ENCODE measurements at regions not wholly inside any gene's neighbourhood (a gene's known extent, or its start where the extent isn't known, plus 50 kb on each side); places are given as distances from the start of the nearest gene placed in this dataset.

DNA sequence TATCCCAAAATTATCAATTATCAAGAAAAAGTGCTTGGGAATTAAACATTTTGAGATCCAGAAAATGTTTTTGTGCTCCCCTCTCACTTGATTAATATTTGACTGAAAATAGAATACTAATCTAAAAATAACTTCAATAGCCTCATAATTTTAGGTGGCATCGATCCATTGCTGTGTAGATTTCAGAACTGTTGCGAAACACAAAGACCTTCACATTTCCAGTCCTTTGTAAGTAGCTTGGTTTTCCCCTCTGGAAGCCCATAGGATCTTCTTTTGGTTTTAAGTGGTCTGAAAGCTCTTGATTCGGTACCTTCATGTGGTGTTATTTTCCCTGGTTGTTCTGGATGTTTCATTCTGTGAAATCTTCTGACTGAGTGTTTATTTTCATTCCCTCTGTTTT is 176.5 kb downstream of the NUFIP1 start:
- DNase-seq (ENCODE audit: low spot score): no peak
- POLR2A ChIA-PET (ENCODE audit: low non-redundant PET): no interaction called here
- no peak overlapping the region for H3K27ac ChIP-seq
- no peak for TF ChIP-seq CTCF (conservative IDR thresholded peaks at IDR 0.05; ENCODE audit: low read depth)
- CTCF ChIA-PET: interaction anchor here (0.6 kb wide), 1 partner anchor 44 kb away, joined by 3 read pairs; no protein-coding TSS in a partner anchor

DNA sequence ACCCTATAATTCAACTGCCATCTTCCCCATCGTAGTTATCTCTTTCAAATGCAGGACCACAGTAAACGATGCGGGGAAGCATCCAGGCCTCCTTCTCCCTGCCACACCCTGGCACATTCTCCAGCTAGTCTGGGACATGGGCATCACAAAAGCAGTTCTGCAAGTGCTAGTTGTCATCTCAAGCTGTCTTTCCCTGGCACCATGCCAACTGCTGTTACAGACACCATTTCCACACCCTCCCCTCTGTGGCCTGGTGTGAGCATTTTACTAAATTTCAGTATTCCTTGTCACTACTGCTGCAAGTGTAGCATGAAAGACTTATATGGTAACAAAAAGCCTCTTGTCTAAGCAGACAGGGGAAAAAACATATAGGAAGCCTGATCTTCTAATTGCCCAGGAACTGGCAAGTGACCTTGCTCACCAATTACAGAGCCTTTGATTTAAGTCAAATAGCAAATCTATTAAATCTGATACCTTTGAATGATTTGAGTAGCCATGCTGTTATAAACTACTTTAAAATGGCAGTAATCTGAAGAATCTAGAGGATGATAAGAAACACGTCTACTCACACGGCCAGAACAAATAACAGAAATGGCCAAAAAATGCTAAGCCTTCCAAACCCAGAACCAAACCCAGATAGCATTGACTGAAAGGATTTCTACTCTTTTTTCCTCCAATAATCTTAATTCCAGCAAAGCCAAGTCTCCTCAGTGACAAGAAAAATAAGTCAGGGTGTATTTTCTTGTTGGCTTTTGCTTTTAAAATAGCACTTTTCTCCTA is 179.0 kb downstream of the NUFIP1 start:
- CTCF ChIA-PET: interaction anchor here (0.5 to 0.7 kb wide), 5 partner anchors 21 to 89 kb away, joined by 3 to 4 read pairs (median 3); no protein-coding TSS in a partner anchor
- H3K27ac ChIP-seq: no peak overlapping the region
- no peak for TF ChIP-seq CTCF (conservative IDR thresholded peaks at IDR 0.05; ENCODE audit: low read depth)
- POLR2A ChIA-PET (ENCODE audit: low non-redundant PET): interaction anchor here (0.6 kb wide), 1 partner anchor 438 kb away, joined by 3 read pairs; no protein-coding TSS in a partner anchor
- DNase-seq (ENCODE audit: low spot score): no peak

- H3K27ac ChIP-seq: no peak overlapping the region
- no peak for DNase-seq (ENCODE audit: low spot score)
- no peak for TF ChIP-seq CTCF (conservative IDR thresholded peaks at IDR 0.05; ENCODE audit: low read depth)
- CTCF ChIA-PET: no interaction called here
- POLR2A ChIA-PET (ENCODE audit: low non-redundant PET): interaction anchor here (0.6 kb wide), 1 partner anchor 437 kb away, joined by 3 read pairs; no protein-coding TSS in a partner anchor
Measured at GRCh38 chr13:44809190-44809589, 180.1 kb downstream of the NUFIP1 start.

DNA sequence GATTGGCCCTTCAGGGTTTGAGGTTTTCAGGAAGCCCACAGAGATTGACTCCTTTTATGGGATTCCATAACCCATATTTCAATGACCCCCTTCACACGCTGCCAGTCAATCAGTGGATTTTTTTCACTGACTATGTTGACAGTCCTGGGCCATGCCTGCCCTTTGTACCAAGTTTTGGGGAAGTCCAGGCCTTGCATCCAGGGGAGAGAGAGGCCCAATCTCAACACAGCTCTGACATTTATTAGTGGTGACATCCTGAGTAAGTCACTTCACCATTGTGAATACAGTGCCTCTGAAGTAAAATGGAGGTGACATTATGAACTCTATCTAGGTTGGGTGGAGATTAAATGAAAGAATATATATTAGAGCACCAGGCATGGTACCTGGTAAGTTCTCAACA is 181.1 kb downstream of the NUFIP1 start:
- POLR2A ChIA-PET (ENCODE audit: low non-redundant PET): no interaction called here
- TF ChIP-seq CTCF (conservative IDR thresholded peaks at IDR 0.05; ENCODE audit: low read depth): no peak
- no peak for DNase-seq (ENCODE audit: low spot score)
- no peak overlapping the region for H3K27ac ChIP-seq
- CTCF ChIA-PET: interaction anchor here (0.7 kb wide), 1 partner anchor 284 kb away, joined by 3 read pairs; no protein-coding TSS in a partner anchor

GRCh38 chr13:44807449-44808034 is 181.7 kb downstream of the NUFIP1 start:
- ChIA-PET POLR2A (ENCODE audit: low non-redundant PET) (no interaction called here), CTCF (no interaction called here)
- no peak for DNase-seq (ENCODE audit: low spot score)
- no peak overlapping the region for H3K27ac ChIP-seq
- no peak for TF ChIP-seq CTCF (conservative IDR thresholded peaks at IDR 0.05; ENCODE audit: low read depth)

DNA sequence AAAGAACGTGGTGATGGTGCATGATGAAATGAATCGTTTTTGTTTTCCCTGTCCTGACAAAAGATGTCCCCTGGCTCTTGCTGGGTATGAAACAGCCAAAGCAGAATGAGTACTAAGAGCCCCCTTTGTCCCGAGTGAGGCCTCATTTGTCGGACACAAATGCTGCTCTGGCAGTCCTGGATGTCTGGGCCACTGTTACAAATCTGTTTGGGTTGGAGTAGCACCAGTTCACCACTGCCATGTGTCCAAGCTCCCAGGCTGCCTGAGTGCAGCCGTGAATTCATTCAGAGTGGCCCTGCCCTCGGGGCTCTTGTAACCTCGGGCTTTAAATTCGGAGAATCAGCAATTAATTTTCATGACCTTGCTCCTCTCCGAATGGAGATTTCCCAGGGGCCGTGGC is 182.4 kb downstream of the NUFIP1 start:
- ChIA-PET CTCF (interaction anchor here (0.7 kb wide), 1 partner anchor 10 kb away, joined by 3 read pairs; no protein-coding TSS in a partner anchor), POLR2A (ENCODE audit: low non-redundant PET) (no interaction called here)
- no peak for TF ChIP-seq CTCF (conservative IDR thresholded peaks at IDR 0.05; ENCODE audit: low read depth)
- no peak for DNase-seq (ENCODE audit: low spot score)
- H3K27ac ChIP-seq: no peak overlapping the region
